ENCODE measurements at regions not wholly inside any gene's neighbourhood (a gene's known extent, or its start where the extent isn't known, plus 50 kb on each side); places are given as distances from the start of the nearest gene placed in this dataset.

DNA sequence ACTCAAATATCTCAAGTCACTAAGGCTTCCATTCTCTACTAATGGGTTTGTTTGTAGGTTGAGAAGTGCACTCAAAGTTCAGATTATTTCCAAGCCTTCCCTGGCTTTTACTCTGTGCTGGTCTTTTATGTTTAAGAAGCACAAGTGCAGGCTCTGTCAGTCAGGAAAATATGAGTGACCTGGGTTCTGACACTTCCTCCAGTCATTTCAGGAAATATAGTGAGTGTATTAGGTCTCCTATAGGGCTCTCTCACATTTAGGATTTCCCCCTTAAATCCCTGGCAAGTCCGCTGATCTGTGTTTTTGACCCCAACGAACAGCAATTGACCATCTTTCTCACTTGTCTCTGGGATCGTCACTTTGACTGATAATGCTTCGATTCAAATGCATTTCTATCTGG is 210.2 kb downstream of the ARPP21 start:
- DNase-seq = no peak

- no peak for DNase-seq
Observed at GRCh38 chr3:35849963-35850362, 210.6 kb downstream of the ARPP21 start.

DNA sequence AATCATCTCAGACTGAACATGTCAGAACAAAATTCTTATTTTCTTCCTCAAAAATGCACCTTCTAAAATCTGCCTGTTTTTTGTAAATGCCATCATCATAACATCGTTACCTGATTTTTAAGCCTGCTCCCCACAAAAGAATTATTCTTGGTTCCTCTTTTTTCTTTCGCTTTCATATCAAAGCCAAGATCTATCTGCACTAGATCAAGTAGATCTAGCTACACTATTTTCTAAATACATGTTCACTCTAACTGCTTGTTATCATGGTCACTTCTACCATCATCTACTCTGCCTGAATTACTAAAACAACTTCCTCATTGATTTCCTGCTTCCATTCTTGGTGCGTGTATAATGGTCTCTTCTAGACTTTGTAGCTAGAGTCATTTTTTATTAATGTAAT is 217.7 kb downstream of the ARPP21 start:
- no peak for DNase-seq

DNA sequence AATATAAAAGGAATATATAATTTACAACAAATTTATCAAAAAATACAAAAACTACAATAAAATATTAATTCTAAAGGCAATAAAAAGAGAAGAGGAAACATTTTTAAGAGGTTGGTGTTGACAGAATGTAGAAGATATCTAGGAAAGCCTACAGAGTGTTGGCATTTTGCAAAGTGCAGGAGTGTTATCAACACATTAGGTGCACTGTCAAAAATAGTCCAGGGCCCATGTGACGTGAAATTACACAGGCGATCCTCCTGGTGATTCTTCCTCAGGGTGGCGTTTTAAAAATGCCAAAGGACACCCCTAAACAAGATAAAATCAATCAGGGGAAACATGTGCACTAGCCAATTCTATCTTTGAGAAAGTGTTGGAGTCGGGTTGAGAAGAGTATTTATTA is 222.7 kb downstream of the ARPP21 start:
- DNase-seq = no peak

- no peak for DNase-seq
Observed at GRCh38 chr3:35864871-35865270, 225.5 kb downstream of the ARPP21 start.

GRCh38 chr3:35867791-35868190 is 228.5 kb downstream of the ARPP21 start:
- no peak for DNase-seq

DNA sequence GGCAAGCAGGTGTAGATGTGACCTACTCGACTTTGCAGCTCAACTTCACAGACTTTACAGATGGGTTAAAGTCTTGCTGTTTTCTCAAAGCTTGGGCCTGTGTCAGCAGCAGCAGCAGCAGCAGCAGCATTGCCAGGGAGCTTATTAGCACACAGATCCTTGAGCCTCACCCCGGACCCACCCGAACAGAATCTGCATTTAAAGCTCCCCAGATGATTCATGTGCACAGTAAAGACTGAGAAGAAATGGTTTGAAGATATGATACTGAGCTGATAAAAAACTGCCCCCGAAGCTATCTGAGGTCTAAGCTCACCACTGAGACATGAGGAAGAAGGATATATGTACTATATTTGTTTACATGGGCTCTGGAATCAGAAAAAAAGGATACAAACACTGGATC is 231.7 kb downstream of the ARPP21 start:
- DNase-seq = no peak

- DNase-seq = no peak
Observed at GRCh38 chr3:35883929-35884328, 244.6 kb downstream of the ARPP21 start.

- DNase-seq = no peak
Observed at GRCh38 chr3:35894735-35895134, 255.4 kb downstream of the ARPP21 start.

DNA sequence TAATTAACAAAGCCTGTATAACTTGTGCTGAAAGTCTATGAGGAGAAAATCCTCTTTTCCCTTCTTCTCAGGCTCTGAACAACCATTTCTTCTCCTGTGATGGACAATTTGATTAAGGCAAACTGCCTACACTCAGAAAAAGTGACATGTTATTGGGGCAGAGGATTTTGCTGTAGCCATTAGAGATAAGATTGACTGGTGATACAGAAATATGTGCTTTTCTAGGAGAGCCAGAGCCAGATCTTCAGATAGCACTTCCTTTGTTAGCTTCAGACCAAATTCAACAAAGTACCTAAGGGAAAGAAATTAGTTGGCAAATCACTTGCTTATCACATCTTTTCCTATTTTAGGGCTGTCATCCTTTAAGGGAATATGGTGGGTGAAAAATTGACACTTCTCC is 259.9 kb downstream of the ARPP21 start:
- DNase-seq = no peak

DNA sequence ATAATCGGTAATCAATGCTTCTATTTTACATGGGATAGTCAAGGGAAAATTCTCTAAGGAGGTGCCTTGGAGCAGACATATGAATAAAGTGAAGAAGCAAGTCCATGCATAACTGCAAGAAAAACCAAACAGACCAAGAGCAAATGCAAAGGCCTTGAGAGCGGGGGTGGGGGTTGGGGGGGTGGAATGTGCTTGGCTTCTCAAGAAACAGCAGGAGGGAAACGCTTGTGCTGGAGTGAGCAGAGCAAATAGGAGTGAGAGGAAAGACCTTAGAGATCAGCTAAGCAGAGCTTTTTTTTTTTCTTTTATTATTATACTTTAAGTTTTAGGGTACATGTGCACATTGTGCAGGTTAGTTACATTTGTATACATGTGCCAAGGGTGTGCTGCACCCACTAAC is 260.8 kb downstream of the ARPP21 start:
- no peak for DNase-seq

GRCh38 chr3:35908366-35909232 is 269.3 kb downstream of the ARPP21 start:
- peak; percentile 92 for DNase-seq

- no peak for DNase-seq
Observed at GRCh38 chr3:35919160-35919559, 279.8 kb downstream of the ARPP21 start.

GRCh38 chr3:35921718-35922117 is 282.4 kb downstream of the ARPP21 start:
- DNase-seq = no peak

GRCh38 chr3:35924070-35924469 is 284.7 kb downstream of the ARPP21 start:
- DNase-seq = peak; percentile 61

GRCh38 chr3:35927441-35927840 is 288.1 kb downstream of the ARPP21 start:
- DNase-seq = no peak

DNA sequence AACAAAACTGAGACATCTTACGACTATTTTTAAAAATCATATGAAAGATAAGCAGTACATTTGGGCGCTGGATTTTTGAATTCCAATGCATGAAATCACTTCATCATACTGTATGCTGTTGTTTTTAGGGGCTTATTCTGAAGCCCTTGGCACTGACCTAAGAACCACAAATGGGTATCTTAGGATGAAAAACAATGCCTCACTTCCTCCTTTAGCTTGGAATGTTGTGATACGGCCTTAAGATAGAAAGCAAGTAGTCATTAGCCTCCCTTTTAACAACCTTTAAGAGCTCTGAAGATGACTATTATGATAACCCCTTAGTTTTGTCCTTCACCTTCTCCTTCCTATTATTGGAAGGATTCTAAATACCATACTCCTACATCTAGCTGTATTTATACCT is 289.8 kb downstream of the ARPP21 start:
- DNase-seq = peak; percentile 78

GRCh38 chr3:35931867-35932266 is 292.5 kb downstream of the ARPP21 start:
- peak; percentile 68 for DNase-seq

DNA sequence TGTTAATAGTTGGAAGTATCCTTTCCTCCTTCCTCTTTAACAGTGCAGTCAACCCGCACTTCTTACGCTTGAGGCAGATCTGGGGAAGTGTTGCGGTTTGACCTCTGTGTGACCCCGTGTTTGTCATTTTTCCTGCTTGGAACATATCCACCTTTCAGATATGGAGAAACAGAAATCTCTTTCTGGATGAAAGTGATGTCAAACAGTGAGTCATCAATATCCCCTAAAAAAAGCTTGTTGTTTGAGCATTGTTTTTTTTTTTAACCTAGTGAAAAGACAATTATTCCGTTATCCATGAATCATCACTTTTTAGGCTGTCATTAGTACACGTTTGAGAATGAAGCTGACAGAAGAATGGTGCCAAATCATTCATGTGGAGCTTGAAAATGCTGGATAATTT is 293.7 kb downstream of the ARPP21 start:
- DNase-seq = peak; percentile 98

DNA sequence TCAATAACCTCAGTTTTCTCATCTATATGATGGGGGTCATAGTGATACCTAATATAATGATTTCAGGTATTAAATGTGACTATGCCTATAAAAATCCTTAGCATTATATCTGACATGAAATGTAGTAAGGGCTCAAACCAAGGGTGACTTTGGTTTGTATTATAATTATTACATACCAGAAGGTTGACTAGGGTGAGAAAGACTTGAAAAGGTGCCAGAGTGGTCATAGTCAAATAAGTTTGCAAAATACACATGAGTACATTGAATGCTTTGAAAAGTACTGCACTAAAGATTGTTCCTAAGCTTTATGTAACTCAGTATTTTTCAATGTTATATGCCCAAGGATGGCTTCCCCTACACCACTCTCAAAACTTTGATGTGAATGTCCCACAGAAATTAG is 297.2 kb downstream of the ARPP21 start:
- no peak for DNase-seq

DNA sequence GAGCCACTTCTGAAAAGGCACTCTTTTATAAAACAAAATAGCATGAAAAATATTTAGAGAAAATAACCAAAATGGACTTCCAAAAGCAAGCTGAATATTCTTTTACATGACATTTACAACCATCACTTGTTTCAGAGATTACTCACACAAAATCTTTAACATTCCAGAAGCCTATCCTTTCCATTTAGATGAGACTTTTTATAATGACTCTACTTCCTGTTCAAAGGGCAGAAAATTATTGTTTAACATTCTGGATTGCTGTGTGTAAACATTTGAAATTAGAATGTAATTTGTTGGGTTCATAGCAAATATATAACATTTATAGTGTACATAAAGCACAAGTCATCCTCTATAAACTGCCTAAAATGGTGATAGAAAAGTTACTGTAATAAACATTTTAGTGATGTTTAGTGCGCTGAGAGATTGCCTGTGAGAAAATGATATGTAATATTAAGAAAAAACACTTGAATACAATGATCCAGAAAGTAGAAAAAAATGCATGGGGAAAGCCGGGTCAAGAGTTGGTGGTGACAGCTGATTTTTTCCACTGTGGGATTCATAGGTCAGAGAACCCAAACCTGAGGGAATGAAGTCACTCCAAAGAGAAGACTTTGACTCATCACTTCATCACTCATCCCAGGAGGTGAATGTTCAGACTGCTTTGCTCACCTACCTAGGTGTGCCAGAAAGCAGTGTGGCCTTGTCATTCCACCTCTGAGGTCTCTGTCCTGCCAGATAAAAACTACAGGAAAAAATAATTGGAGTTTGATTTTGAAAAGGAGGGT is 305.8 kb downstream of the ARPP21 start:
- peak; percentile 43 for DNase-seq

DNA sequence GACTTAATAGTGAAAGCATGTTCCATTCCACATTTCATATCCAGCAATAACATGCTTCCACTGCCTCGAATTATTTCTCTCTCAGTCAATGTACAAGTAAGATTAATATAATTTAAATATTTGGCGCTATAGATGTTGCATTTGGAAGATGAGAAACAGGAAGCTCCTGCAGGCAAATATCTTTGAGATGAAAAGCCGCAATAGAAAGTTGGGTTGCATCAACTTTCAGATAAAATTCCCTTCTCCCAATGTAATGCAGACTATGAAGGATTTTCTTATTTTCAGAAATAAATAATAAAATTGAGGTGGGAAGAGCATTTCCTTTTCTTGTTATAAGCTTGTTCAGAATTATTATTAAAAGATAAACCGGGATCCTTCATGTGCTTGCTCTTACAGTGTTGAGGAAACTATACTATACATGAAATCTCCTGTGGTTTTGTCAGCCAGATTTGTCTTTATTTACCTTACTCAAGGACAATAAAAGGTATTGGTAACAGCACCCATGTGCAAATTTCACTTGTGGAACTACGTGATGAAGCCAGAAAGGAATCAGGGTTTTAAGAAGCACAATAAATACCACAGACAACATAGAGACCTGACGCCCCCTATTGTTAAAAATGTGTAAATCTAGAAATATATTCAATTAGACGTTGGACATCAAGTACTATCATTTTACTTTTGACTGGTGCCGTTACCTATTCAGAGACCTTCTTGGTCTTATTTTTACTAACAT is 307.0 kb downstream of the ARPP21 start:
- DNase-seq = peak; percentile 65

DNA sequence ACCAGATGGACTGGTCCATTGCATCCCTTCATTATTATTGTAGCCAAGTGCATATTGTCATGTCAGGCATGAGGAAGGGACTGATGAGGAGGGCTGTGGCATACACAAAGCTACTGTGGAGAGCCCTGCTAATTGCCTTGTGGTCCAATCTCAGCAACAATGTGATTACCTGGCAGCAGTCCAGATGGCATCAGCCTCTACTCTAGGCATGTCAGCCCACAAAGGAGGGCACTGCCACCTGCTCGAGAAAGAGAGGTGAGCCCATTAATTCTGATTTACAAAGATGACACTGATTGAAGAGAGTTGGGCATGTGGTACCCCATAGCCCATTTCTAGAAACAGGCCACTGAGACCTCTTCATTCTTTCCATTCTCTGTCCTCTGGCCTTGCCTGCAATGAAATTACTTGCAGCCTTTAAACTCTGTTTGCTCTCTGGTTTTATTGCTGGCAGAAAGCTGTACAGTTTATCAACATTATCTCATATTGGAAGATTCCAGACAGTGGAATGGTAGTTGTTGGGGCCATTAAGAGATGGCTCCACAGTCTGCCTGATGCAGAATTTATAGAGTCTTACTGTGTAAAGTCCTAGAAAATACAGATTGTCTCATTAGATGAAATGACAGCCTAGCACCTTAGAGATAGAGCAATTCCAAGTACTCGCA is 307.7 kb downstream of the ARPP21 start:
- DNase-seq = no peak

Data from dermis blood vessel endothelial cell (primary cell).